ENCODE measurements at regions not wholly inside any gene's neighbourhood (a gene's known extent, or its start where the extent isn't known, plus 50 kb on each side); places are given as distances from the start of the nearest gene placed in this dataset.
"Not testable (repeated sequence)": the region's sequence is repeated elsewhere in the genome, so short reads cannot be mapped to it uniquely, and the experiment has no call there.

- no peak for DNase-seq
Observed at GRCh38 chr9:135391759-135392158, 87.8 kb upstream of the PPP1R26 start.

GRCh38 chr9:135392511-135392910 is 87.1 kb upstream of the PPP1R26 start:
- DNase-seq = no peak

GRCh38 chr9:135394131-135394530 is 85.5 kb upstream of the PPP1R26 start:
- DNase-seq = no peak

- no peak for DNase-seq
Observed at GRCh38 chr9:135394699-135395645, 84.6 kb upstream of the PPP1R26 start.

GRCh38 chr9:135397142-135397541 is 82.4 kb upstream of the PPP1R26 start:
- DNase-seq = no peak

GRCh38 chr9:135399000-135399649 is 80.5 kb upstream of the PPP1R26 start:
- no peak for DNase-seq

- DNase-seq = no peak
Observed at GRCh38 chr9:135400496-135400895, 79.1 kb upstream of the PPP1R26 start.

GRCh38 chr9:135401218-135401617 is 78.4 kb upstream of the PPP1R26 start:
- DNase-seq = no peak

GRCh38 chr9:135402048-135402738 is 77.4 kb upstream of the PPP1R26 start:
- DNase-seq = no peak

GRCh38 chr9:135402739-135403695 is 76.6 kb upstream of the PPP1R26 start:
- no peak for DNase-seq

GRCh38 chr9:135403733-135404450 is 75.7 kb upstream of the PPP1R26 start:
- DNase-seq = peak; percentile 16

- DNase-seq = peak; percentile 6
Observed at GRCh38 chr9:135404451-135405144, 75.0 kb upstream of the PPP1R26 start.

GRCh38 chr9:135405145-135405464 is 74.5 kb upstream of the PPP1R26 start:
- DNase-seq = not testable (repeated sequence)

GRCh38 chr9:135408476-135409254 is 70.9 kb upstream of the PPP1R26 start:
- DNase-seq = no peak

- no peak for DNase-seq
Observed at GRCh38 chr9:135409286-135410200, 70.0 kb upstream of the PPP1R26 start.

- DNase-seq = no peak
Observed at GRCh38 chr9:135410421-135410820, 69.2 kb upstream of the PPP1R26 start.

GRCh38 chr9:135410831-135411473 is 68.6 kb upstream of the PPP1R26 start:
- DNase-seq = peak; percentile 42

- DNase-seq = not testable (repeated sequence)
Observed at GRCh38 chr9:135411605-135412004, 68.0 kb upstream of the PPP1R26 start.

All from NCI-H82 (cell line).